SJSA1 (cell line): ENCODE measurements at regions not wholly inside any gene's neighbourhood (a gene's known extent, or its start where the extent isn't known, plus 50 kb on each side); places are given as distances from the start of the nearest gene placed in this dataset.
"Not testable (repeated sequence)": the region's sequence is repeated elsewhere in the genome, so short reads cannot be mapped to it uniquely, and the experiment has no call there.

Source experiments
- DNase-seq, 2 experiments: peaks; one replicate each; pipeline ENCODE4 v3.0.0-alpha.2; 2015 to 2020; ENCODE audit warnings: low spot score in 2 of 2, low read depth in 1 of 2
- H3K27ac ChIP-seq: fragments of 250-450 bp; sonication (Bioruptor Pico); 2 replicates; pipeline ENCODE4 v1.5.1; 2020; ENCODE audit warnings: mild to moderate bottlenecking, moderate library complexity
- H3K27me3 ChIP-seq: fragments of 250-450 bp; sonication (Bioruptor Pico); replicated peaks from 2 replicates; pipeline ENCODE4 v1.5.1; 2020; ENCODE audit warnings: mild to moderate bottlenecking, moderate library complexity
- H3K36me3 ChIP-seq: fragments of 250-450 bp; sonication (Bioruptor Pico); 2 replicates; pipeline ENCODE4 v1.5.1; 2020; ENCODE audit warnings: mild to moderate bottlenecking
- H3K4me1 ChIP-seq: fragments of 250-450 bp; sonication (Bioruptor Pico); replicated peaks from 2 replicates; pipeline ENCODE4 v1.6.1; 2021; ENCODE audit warnings: mild to moderate bottlenecking
- H3K4me3 ChIP-seq: fragments of 250-450 bp; sonication (Bioruptor Pico); 2 replicates; pipeline ENCODE4 v1.5.1; 2020; ENCODE audit warnings: mild to moderate bottlenecking
- H3K9me3 ChIP-seq: fragments of 250-450 bp; sonication (Bioruptor Pico); replicated peaks from 2 replicates; pipeline ENCODE4 v1.5.1; 2020; ENCODE audit warnings: mild to moderate bottlenecking

DNA sequence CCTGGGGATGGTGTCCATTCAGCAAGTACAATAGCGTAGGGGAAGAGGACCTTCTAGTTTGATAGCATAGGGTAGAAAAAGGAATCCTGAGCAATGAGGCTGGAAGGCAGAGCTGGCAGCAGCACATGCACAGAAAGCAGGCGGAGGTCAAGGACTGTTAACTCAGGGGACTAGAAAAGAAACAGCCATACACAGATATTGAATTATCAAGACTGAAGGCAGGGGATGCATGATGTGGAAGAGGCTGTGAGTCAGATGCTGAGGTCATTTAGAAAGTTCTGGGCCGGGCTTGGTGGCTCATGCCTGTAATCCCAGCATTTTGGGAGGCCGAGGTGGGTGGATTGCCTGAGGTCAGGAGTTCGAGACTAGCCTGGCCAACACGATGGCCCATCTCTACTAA is 65.6 kb downstream of the OPTC start:
- Histone ChIP-seq H3K27ac (peak overlapping the region; percentile 66), H3K36me3 (no peaks in the 10 kb centered on the region), H3K27me3 (no peaks in the 10 kb centered on the region), H3K9me3 (no peaks in the 10 kb centered on the region), H3K4me3 (no peak overlapping the region), H3K4me1 (peaks cover 54% of the 10 kb centered on the region)
- peak; percentile 66 to 71 for DNase-seq

DNA sequence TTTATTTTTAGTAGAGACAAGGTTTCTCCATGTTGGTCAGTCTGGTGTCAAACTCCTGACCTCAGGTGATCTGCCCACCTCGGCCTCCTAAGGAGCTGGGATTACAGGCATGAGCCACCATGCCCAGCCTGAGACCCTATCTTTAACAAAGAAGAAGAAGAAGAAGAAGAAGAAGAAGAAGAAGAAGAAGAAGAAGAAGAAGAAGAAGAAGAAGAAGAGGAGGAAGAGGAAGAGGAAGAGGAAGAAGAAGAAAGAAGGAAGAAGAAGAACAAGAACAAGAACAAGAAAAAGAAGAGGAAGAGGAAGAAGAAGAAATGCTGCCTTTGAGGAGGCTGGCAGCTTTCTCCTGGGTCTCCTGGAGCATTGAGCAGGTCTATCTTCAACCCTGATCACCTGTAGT is 64.9 kb upstream of the ATP2B4 start:
- H3K4me3 ChIP-seq, DNase-seq: not testable (repeated sequence)

DNA sequence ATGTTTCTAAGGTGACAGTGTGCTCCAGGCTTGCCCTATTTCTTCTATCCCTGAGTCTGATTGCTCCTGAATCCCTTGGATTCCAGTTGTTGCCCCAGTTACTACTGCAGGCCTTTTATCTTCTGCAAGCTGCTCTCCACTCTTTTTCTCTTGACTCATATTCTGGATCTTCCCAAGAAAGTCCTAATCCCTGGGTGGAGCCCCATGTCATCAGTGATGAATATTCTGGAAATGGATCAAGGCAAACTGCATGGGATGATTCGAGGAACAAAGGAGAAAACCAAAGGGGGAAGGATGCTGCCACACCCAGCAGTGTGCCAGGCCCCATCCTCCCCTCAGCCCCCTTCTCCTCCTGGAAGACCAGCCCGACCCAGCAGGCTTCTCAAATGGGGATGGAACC is 63.3 kb upstream of the ATP2B4 start:
- DNase-seq, result no peak
- H3K4me1 ChIP-seq, result peaks cover 17% of the 10 kb centered on the region

More for the DNA sequence above, 64.9 kb upstream of the ATP2B4 start:
- not testable (repeated sequence) for H3K9me3 ChIP-seq, H3K36me3 ChIP-seq, H3K27me3 ChIP-seq, H3K27ac ChIP-seq
- H3K4me1 ChIP-seq, result peaks cover 32% of the 10 kb centered on the region

DNA sequence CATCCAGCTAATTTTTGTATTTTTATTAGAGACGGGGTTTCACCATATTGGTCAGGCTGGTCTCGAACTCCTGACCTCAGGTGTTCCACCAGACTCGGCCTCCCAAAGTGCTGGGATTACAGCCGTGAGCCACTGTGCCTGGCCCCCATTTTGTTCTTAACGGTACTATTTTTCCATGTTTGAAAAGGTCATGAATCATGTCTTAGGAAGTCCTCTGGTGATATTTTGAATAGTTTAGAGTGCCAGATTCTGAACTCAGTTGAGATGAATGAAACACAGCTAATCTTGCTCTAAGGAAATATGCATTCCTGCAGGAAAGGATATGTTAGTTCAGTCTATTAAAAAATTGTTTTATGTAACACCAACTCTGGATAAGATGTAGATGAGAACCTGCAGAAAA is 62.6 kb upstream of the ATP2B4 start:
- no peaks in the 10 kb centered on the region for H3K36me3 ChIP-seq
- H3K27ac ChIP-seq, result no peak overlapping the region
- DNase-seq, result no peak
- no peaks in the 10 kb centered on the region for H3K27me3 ChIP-seq
- H3K4me1 ChIP-seq, result peaks cover 18% of the 10 kb centered on the region
- H3K4me3 ChIP-seq, result no peak overlapping the region
- H3K9me3 ChIP-seq, result no peaks in the 10 kb centered on the region

More for the DNA sequence above, 63.3 kb upstream of the ATP2B4 start:
- Histone ChIP-seq H3K27me3 (no peaks in the 10 kb centered on the region), H3K36me3 (no peaks in the 10 kb centered on the region), H3K9me3 (no peaks in the 10 kb centered on the region), H3K4me3 (no peak overlapping the region), H3K27ac (no peak overlapping the region)

DNA sequence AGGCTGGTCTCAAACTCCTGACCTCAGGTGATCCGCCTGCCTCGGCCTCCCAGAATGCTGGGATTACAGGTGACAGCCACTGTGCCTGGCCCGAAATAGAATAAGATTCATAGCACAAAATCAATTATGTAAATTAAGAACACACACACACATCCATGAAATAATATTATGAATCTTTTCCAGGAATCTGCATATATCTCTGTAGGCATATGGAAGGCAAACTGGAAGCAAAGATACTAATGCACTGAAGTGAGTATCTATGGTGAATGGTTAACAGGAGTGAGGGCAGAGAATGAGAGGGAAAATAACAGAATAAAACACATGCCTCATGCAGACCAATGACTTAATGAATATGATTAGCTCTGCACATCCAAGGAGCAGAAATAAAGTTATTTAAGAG is 61.6 kb upstream of the ATP2B4 start:
- H3K27me3 ChIP-seq, result no peaks in the 10 kb centered on the region
- no peak for DNase-seq
- H3K4me3 ChIP-seq, result no peak overlapping the region
- no peaks in the 10 kb centered on the region for H3K9me3 ChIP-seq
- H3K4me1 ChIP-seq, result peaks cover 20% of the 10 kb centered on the region
- no peaks in the 10 kb centered on the region for H3K36me3 ChIP-seq
- no peak overlapping the region for H3K27ac ChIP-seq

DNA sequence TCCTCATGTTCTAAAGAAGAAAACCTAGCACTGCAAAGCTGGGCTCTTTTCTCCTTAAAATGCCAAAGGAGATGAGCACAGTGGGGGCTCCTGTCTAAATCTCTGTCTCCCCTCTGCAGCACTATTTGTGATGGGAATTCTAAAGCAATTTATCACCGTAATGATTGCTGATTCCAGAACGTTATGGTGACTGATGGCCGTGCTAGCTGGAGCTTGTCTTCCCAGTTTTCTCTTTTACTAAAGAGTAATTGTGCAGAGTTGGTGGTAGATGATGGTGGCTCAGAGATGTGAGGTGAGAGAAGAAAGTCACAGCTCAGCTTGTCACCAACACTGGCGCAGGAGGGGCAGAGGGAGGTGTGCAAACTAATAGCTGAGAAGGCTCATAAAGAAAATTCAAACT is 60.7 kb upstream of the ATP2B4 start:
- no peak overlapping the region for H3K4me3 ChIP-seq
- no peak for DNase-seq
- H3K4me1 ChIP-seq, result peaks cover 27% of the 10 kb centered on the region
- no peaks in the 10 kb centered on the region for H3K9me3 ChIP-seq
- no peaks in the 10 kb centered on the region for H3K36me3 ChIP-seq
- no peak overlapping the region for H3K27ac ChIP-seq
- H3K27me3 ChIP-seq, result no peaks in the 10 kb centered on the region

DNA sequence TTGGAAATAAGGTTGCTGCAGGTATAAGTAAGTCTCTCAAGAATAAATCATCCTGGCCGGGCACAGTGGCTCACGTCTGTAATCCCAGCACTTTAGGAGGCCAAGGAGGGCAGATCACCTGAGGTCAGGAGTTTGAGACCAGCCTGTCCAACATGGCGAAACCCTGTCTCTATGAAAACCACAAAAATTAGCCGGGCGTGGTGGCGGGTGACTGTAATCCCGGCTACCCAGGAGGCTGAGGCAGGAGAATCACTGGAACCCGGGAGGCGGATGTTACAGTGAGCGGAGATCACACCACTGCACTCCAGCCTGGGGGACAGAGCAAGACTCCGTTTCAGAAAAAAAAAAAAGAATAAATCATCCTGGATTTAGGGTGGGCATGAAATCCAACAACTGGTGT is 59.7 kb upstream of the ATP2B4 start:
- H3K27ac ChIP-seq, H3K36me3 ChIP-seq, DNase-seq, H3K4me3 ChIP-seq, H3K9me3 ChIP-seq, H3K27me3 ChIP-seq: not testable (repeated sequence)
- H3K4me1 ChIP-seq, result peaks cover 27% of the 10 kb centered on the region

DNA sequence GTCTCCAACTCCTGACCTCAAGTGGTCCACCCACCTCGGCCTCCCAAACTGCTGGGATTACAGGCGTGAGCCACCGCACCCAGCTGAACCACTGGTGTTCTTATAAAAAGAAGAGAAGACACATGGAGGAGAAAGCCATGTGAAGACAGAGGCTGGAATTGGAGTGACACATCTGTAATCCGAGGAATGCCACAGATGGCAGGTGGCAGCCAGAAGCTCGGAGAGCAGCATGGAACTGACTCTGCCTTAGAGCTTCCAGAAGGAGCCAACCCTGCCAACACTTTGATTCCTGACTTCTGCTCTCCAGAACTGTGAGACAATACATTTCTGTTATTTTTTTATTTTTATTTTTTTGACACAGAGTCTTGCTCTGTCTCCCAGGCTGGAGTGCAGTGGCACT is 59.0 kb upstream of the ATP2B4 start:
- H3K9me3 ChIP-seq, result no peaks in the 10 kb centered on the region
- no peaks in the 10 kb centered on the region for H3K27me3 ChIP-seq
- peaks cover 27% of the 10 kb centered on the region for H3K4me1 ChIP-seq
- no peak overlapping the region for H3K4me3 ChIP-seq
- H3K27ac ChIP-seq, result no peak overlapping the region
- no peak for DNase-seq
- no peaks in the 10 kb centered on the region for H3K36me3 ChIP-seq

DNA sequence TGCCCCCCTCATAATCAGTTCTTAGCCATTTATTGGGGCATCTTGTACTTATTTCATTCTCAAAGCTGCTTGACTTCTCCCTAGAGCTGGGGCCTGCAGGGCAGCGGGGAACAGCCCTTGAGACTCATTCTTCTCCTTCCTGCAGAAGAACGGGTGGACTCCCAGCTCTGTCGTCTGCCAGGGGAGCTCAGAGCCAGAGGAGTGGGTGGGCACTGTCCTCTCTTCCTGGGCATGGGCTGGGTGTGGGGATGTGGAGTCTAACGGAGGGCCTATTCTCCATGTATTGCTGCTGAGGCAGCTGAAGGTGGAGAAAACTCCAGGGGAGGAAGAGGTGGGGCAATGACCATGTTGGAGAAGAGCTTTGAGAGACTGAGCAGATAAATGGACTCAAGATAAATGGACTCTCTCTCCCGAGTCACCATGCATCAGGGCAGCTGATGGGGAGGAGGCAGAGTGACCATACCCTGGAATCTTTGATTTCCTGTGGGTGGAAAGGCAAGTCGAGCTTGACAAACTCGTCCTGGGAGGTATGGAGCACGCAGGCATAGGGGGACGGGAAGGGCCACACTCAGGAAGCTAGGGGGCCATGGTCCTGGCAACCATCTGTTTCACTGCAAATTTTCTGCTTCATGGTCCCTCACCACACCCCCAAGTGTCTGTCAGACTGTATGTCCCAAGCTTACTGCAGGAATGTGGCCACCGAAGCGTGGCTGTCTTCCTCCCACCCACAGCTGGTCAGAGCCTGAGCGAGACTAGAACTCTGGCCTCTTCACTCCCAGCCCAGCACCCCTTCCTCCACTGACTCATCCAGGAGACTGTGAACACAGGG is 56.9 kb upstream of the ATP2B4 start:
- Histone ChIP-seq H3K27ac (peak overlapping the region; percentile 67), H3K4me3 (no peak overlapping the region), H3K4me1 (peaks cover 25% of the 10 kb centered on the region), H3K9me3 (no peaks in the 10 kb centered on the region), H3K36me3 (no peaks in the 10 kb centered on the region), H3K27me3 (no peaks in the 10 kb centered on the region)
- DNase-seq, result peak; percentile 68 to 75

DNA sequence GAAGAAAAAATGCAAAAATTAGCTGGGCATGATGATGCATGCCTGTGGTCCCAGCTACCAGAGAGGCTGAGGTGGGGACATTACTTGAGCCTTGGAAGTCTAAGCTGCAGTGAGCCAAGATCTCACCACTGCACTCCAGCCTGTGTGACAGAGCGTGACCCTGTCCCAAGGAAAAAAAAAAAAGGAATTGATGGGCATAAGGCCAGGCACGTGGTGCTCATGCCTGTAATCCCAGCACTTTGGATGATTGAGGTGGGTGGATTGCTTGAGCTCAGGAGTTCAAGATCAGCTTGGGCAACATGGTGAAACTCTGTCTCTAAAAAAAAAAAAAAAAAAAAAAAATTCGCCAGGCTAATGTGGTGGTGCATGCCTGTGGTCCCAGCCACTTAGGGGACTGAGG is 55.8 kb upstream of the ATP2B4 start:
- DNase-seq, result no peak
- Histone ChIP-seq H3K4me1 (peaks cover 25% of the 10 kb centered on the region), H3K27ac (no peak overlapping the region)

DNA sequence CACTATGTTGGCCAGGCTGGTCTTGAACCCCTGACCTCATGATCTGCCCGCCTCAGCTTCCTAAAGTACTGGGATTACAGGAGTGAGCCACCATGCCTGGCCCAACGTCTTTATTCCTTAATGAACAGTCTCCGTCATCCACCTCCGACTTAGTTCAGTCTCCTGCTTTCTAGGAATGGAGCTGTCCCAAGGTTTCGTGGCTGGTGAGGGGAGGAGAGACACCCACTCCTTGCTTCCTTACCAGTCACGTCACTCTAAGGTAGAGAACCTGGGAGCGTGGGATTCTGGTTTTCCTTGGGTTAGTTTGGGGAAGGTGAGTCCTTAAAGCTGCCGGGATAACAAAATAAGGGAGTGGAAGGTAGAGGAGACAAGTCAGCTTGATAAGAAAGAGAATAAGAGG is 55.0 kb upstream of the ATP2B4 start:
- DNase-seq, result no peak
- no peak overlapping the region for H3K27ac ChIP-seq

More for the DNA sequence above, 55.8 kb upstream of the ATP2B4 start:
- H3K27me3 ChIP-seq, result no peaks in the 10 kb centered on the region
- H3K36me3 ChIP-seq, result no peaks in the 10 kb centered on the region
- H3K9me3 ChIP-seq, result no peaks in the 10 kb centered on the region
- H3K4me3 ChIP-seq, result no peak overlapping the region

DNA sequence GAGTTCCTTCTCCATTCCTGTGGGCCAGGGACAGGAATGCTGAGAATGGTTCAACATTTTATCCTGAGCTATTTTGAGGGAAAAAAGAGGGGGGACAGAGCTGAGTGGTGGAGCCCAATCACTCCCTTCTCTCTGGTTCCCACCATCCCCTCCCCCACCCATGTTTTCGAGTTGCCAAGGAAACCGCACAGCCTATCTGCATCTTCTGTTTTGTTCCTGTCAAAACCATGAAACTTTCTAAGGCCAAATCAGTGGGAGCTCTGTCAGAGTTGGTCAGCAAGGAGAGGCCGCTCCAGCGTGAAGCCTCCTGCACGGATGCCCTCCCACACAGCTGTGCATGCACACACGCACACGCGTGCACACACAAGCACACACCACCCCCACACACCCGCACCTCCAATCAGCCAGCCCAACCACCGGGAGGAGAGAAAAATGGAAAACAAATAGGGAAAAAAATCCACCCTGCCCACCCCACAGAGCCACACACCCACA is 54.5 kb upstream of the ATP2B4 start:
- Histone ChIP-seq H3K4me3 (no peak overlapping the region), H3K27me3 (no peaks in the 10 kb centered on the region), H3K27ac (no peak overlapping the region), H3K9me3 (no peaks in the 10 kb centered on the region), H3K4me1 (peaks cover 25% of the 10 kb centered on the region), H3K36me3 (no peaks in the 10 kb centered on the region)
- peak in 1 of 2 experiments; percentile 27 for DNase-seq

More for the DNA sequence above, 55.0 kb upstream of the ATP2B4 start:
- H3K4me1 ChIP-seq, result peaks cover 25% of the 10 kb centered on the region
- no peak overlapping the region for H3K4me3 ChIP-seq
- no peaks in the 10 kb centered on the region for H3K9me3 ChIP-seq
- no peaks in the 10 kb centered on the region for H3K27me3 ChIP-seq
- H3K36me3 ChIP-seq, result no peaks in the 10 kb centered on the region

DNA sequence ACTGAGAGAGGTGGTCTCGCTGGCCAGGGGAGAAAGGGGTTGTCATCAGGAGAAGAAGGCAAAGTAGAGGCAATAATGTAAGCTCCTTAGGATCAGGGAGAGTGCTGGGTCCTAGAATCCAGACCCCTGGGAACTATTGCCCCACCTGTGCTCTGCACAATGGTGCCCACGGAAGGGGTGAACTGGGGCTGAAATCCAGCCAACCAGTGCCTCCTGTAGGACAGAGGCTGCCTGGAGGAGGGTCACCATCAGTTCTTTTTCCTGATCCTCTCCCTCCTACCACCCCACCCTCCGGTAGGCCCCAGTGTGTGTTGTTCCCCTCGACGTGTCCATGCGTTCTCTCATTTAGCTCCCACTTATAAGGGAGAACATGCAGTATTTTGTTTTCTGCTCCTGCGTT is 52.9 kb upstream of the ATP2B4 start:
- H3K27me3 ChIP-seq, result no peaks in the 10 kb centered on the region
- H3K4me3 ChIP-seq, result no peak overlapping the region
- DNase-seq, result no peak
- peaks cover 20% of the 10 kb centered on the region for H3K4me1 ChIP-seq
- H3K9me3 ChIP-seq, result no peaks in the 10 kb centered on the region
- no peaks in the 10 kb centered on the region for H3K36me3 ChIP-seq
- no peak overlapping the region for H3K27ac ChIP-seq
